Type B pancreatic cell (in vitro differentiated cells): ENCODE measurements at regions not wholly inside any gene's neighbourhood (a gene's known extent, or its start where the extent isn't known, plus 50 kb on each side); places are given as distances from the start of the nearest gene placed in this dataset.

ENCODE experiments used
- DNase-seq: peaks from one replicate; pipeline ENCODE4 v3.0.0; 2021; ENCODE audit warnings: mixed read lengths; ENCODE audit not compliant: unreplicated experiment; ENCODE audit errors: extremely low spot score
- H3K27ac Mint-ChIP-seq: 2 replicates; pipeline ENCODE4 v1.8.0; 2021; ENCODE audit warnings: mild to moderate bottlenecking, mixed read lengths
- H3K27me3 Mint-ChIP-seq: 2 replicates; pipeline ENCODE4 v1.8.0; 2021; ENCODE audit warnings: mixed read lengths
- H3K36me3 Mint-ChIP-seq: 2 replicates; pipeline ENCODE4 v1.8.0; 2021; ENCODE audit warnings: mixed read lengths
- H3K4me1 Mint-ChIP-seq: one replicate; pipeline ENCODE4 v1.8.0; 2021; ENCODE audit warnings: mixed read lengths; ENCODE audit not compliant: unreplicated experiment
- H3K4me3 Mint-ChIP-seq: 2 replicates; pipeline ENCODE4 v1.8.0; 2021; ENCODE audit warnings: mild to moderate bottlenecking, mixed read lengths
- H3K9me3 Mint-ChIP-seq: 2 replicates; pipeline ENCODE4 v1.8.0; 2021; ENCODE audit warnings: mixed read lengths
- CTCF ChIP-seq: fragments of 200-600 bp; sonication (generic); conservative IDR thresholded peaks from 2 replicates; pipeline ENCODE4 v1.5.0; 2021; ENCODE audit warnings: antibody characterized with exemption, mild to moderate bottlenecking

- no peak overlapping the region for H3K27ac Mint-ChIP-seq
- TF ChIP-seq CTCF, result no peak
- DNase-seq, result no peak
- H3K4me1 Mint-ChIP-seq, result no peaks in the 10 kb centered on the region
- no peak overlapping the region for H3K4me3 Mint-ChIP-seq
- H3K36me3 Mint-ChIP-seq, result no peaks in the 10 kb centered on the region
- no peaks in the 10 kb centered on the region for H3K27me3 Mint-ChIP-seq
- H3K9me3 Mint-ChIP-seq, result no peaks in the 10 kb centered on the region
These were observed 319.1 kb downstream of the KIF4B start for GRCh38 chr5:155332618-155333017.

DNA sequence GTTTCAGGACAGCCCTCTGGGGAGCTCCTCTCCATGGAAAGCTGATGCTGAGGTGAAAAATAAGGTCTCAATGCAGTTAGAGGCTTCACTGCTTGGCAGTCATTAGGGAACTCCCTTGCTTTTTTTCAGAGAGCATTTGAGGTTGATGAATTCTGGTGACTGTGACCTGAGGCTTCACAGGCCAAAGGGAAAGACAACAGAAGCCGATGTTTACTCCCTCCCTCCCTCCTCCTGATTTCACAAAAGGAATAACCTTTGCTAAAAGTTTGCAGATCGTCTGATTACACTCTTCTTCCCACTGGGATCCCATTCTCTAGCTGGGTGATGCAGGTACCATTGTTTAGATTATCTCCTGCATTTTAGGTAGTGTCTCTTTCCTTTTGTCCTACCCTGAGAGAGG, 329.4 kb downstream of the KIF4B start:
- Mint-ChIP-seq H3K4me1 (peaks cover 7% of the 10 kb centered on the region), H3K27me3 (no peaks in the 10 kb centered on the region), H3K9me3 (peaks cover 4% of the 10 kb centered on the region), H3K36me3 (no peaks in the 10 kb centered on the region), H3K27ac (no peak overlapping the region), H3K4me3 (no peak overlapping the region)
- TF ChIP-seq CTCF, result no peak
- DNase-seq, result no peak

- Mint-ChIP-seq H3K27me3 (no peaks in the 10 kb centered on the region), H3K4me3 (no peak overlapping the region), H3K36me3 (no peaks in the 10 kb centered on the region), H3K27ac (no peak overlapping the region), H3K4me1 (peaks cover 7% of the 10 kb centered on the region), H3K9me3 (peaks cover 4% of the 10 kb centered on the region)
- DNase-seq, result no peak
- no peak for TF ChIP-seq CTCF
These were observed 329.9 kb downstream of the KIF4B start for GRCh38 chr5:155343468-155343867.

DNA sequence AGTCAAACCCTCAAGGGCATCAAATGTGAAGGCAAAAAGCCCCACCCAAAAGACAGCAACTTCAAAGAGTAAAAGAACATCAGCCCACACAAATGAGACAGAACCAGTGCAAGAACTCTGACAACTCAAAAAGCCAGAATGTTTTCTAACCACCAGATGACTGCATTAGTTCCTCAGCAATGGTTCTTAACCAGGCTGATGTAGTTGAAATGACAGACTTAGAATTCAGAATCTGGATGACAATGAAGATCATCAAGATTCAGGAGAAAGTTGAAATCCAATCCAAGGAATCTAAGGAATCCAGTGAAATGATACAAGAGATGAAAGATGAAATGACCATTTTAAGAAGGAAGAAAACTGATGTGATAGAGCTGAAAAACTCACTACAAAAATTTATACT, 339.7 kb downstream of the KIF4B start:
- TF ChIP-seq CTCF, result no peak
- H3K9me3 Mint-ChIP-seq, result peaks cover 12% of the 10 kb centered on the region
- DNase-seq, result no peak
- H3K27ac Mint-ChIP-seq, result no peak overlapping the region
- no peak overlapping the region for H3K4me3 Mint-ChIP-seq
- peaks cover 4% of the 10 kb centered on the region for H3K36me3 Mint-ChIP-seq
- H3K27me3 Mint-ChIP-seq, result no peaks in the 10 kb centered on the region
- H3K4me1 Mint-ChIP-seq, result no peaks in the 10 kb centered on the region

DNA sequence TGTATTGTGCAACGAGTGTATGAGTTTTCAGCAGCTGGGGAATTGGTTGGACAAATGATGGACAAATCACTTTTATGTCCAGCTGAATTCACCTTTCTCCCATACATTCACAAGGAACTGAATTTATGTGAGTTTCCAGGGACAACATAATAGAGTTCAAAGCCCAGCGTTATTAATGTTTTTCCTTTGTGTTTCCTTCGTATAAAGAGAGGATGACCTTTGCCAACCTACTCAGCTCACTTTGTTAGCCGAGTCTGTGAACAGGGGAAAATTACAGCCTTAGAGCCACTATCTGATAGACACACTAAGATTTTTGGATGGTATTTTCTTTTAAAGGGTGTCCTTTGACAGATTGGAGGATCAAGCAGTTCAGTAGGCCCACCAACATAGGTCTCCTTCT, 352.5 kb downstream of the KIF4B start:
- Mint-ChIP-seq H3K9me3 (no peaks in the 10 kb centered on the region), H3K27me3 (no peaks in the 10 kb centered on the region), H3K4me3 (no peak overlapping the region), H3K4me1 (no peaks in the 10 kb centered on the region), H3K27ac (no peak overlapping the region), H3K36me3 (no peaks in the 10 kb centered on the region)
- DNase-seq, result no peak
- TF ChIP-seq CTCF, result no peak

DNA sequence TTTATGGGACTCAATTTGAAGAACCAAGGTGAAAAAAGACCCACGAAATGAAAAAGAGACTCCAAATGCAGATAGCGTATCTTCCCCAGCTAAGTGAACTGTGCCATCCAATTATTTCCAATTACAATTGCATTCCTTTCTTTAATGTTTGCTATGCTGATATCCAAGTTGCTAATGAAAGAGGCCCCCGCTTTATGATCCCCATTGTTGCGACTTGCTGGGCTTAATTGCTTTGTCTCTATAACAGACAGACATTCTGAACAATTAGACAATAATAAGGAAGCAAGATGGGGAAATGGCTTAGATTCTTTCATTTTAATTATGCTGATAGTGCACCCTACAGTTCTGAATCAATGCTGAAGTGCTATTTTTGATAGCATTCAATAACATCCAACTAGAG, 354.3 kb downstream of the KIF4B start:
- H3K27me3 Mint-ChIP-seq, result no peaks in the 10 kb centered on the region
- no peaks in the 10 kb centered on the region for H3K4me1 Mint-ChIP-seq
- no peak for TF ChIP-seq CTCF
- H3K9me3 Mint-ChIP-seq, result no peaks in the 10 kb centered on the region
- no peak for DNase-seq
- no peak overlapping the region for H3K27ac Mint-ChIP-seq
- no peak overlapping the region for H3K4me3 Mint-ChIP-seq
- no peaks in the 10 kb centered on the region for H3K36me3 Mint-ChIP-seq
